GM19455 (cell line): ENCODE measurements at regions not wholly inside any gene's neighbourhood (a gene's known extent, or its start where the extent isn't known, plus 50 kb on each side); places are given as distances from the start of the nearest gene placed in this dataset.
"Not testable (repeated sequence)": the region's sequence is repeated elsewhere in the genome, so short reads cannot be mapped to it uniquely, and the experiment has no call there.

ENCODE experiments used
- ATAC-seq: cut with Tn5 transposase; IDR thresholded peaks from one replicate; pipeline ENCODE4 v1.9.1; 2021; ENCODE audit not compliant: unreplicated experiment

DNA sequence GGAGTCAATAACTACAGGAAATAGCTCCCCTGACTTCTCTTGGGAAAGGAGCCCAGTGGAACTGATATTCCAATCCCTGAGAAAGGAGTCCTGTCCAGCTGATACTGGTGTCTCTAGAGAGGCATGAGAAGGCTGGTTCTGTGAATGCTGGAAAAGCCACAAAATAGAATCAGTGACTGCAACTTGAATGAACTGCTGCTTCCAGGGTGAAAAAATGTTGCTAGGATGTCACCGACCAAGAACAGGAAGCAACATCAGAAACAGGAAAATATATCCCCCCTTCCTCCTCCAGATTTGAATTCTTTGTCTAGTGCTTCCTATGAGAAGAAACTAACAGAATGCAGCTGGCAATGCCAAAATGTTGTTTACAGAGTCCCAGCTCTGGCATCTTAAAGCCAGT is 269.3 kb upstream of the LYPLAL1 start:
- no peak for ATAC-seq

DNA sequence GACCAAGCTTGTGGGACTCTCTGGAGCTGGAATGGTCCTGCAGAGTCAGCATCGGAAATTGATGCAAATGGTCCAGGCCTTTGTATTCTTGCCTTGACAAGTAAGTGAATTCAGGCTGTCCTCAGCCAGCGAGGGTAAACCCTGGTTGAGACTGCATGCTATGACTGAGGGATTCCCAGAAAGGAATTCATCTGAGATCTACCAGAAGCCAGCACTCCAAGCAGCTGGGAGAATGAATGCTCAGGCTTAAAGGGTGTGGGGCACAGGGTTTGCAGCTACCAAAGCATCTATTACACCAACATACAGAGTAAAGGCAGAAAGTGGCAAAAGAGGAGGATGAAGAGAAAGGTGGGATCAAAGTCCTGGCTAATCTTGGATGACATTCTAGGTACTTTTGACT is 257.0 kb upstream of the LYPLAL1 start:
- no peak for ATAC-seq

DNA sequence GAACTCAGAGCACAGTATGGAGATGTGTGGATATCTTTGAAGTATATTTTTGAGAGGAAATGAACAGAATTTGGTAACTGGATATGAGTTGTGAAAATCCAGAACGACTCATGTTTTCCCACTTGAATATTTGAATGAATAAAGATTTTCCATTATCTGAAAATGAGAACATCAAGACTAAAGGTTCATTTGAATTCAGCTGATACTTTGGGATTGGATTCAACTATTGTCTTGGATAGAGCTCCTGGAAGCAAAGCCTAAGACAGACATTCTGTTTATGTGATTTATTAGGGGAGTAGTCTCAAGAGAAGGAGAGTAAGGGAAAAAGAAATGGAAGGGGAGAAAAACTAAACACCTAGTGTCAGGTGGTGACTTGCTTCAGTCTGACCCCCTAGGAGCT is 256.0 kb upstream of the LYPLAL1 start:
- no peak for ATAC-seq

DNA sequence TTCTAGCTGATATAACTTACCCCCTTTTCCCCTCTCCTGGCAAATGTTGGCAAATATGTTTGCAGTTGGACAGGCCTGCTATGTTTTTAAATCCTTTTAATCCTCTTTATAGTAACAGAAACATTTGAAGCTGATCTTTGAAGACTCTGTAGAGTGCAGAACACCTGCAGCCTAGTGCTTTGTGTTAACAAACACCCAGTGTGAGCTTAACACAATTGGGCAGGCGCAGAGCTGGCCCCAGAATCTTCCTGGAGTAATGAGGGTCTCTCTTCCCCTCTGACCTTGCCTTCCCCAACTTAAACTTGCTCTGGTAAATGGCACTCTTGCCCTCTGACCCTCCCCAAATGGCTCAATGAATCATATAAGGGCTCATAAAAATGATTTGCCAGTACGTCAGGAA is 247.9 kb upstream of the LYPLAL1 start:
- ATAC-seq = no peak

DNA sequence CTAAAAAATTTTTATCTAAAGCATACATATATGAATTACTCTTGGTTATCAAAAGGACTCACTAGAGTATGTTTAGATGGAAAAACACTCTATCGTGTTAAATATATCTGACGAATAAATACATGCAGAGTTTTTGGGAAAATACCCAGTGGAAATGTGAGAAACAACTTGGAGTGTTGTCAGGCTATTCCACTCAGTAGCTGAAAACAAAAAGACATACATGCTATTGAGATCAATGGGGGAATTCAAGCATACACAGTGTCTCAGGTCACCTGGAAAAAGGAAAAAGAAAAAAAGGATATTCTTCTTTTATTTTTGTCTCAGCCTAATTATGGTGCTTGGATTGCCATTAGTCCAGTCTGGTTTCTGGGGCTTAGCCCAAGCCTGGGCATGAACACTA is 247.0 kb upstream of the LYPLAL1 start:
- ATAC-seq = no peak

DNA sequence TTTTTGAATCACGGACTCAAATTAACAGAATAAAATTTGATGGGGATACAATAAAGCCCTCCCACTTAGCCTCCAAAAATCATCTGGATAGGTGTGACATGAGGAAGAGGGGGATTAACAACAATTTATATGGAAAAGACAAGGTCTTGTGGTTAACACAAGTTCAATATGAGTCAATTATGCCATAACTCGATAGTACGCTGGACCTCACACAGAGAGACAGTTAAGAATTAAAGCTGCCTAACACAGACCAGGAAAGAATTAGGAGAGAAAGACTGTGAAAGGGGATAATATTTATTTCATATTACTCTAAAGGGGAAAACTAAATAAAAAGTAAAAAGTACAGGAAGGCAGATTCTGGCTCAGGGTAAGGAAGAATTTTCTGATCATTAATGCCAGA is 243.7 kb upstream of the LYPLAL1 start:
- no peak for ATAC-seq

DNA sequence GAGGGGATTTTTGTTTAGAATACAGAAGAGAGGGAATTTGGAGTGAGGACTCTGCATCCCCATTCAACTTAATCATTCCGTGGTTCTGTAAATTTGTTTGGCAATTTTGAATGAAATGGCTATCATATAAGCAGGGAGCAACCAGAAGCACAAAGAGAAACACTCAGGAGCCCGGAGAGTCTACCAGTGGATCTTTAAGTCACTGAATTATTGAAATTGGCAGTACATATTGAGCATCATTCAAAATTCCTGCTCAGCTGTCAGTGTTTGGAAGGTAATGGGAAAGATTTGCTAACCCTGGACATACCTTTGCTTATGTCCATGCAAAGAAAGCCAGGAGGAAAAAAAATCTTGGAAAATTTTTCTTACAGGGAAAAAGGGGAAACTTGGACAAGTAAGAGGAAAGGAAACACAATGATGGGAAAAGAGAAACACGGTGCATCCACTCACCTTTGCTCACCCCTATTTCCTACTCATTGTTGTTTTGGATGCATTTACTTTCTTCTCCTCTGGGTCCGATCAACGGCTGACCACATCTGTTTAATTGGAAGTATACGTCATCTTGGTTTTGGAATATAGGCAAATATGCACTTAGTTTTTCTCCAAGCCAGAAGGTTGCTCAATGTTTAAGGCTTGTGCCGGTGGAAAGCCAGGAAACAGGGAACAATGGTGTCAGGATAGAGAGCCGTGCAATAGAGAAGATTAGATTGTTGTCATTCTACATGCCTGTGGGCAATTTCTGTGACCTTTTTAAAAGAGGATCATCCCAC is 243.0 kb upstream of the LYPLAL1 start:
- no peak for ATAC-seq

DNA sequence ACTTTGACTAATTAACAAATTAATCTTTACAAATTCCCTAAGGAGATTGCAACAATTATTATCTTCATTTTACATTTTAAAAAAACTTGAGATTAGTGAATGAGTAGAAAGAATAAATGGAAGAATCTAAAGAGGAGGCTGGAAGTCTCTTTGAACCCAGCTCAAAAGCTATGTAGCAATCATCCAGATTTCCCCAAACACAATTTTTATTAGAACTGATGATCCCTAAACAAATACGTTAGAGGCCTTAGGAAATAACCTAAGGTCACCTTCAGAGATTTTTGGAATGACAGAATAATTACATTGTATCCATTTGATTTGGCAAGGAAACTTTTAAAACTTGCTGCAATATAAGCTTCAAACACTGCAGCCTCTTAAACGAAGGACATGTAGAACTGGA is 242.4 kb upstream of the LYPLAL1 start:
- no peak for ATAC-seq

DNA sequence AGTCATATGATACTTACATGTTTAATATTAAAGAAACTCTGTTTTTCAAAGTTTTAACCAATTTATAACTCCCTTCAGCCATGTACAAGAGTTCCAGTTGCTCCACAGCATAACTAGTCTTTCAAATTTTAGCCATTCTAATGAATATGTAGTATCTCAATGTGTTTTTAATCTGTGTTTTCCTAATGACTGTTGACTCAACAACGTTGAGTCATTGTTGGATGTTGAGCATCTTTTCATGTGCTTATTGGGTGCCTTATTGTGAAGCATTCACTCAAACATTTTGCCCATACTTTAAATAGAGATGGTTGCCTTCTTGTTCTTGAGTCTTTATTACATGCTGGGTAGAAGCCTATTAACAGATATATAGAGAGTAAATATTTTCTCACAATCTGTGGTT is 240.2 kb upstream of the LYPLAL1 start:
- no peak for ATAC-seq

DNA sequence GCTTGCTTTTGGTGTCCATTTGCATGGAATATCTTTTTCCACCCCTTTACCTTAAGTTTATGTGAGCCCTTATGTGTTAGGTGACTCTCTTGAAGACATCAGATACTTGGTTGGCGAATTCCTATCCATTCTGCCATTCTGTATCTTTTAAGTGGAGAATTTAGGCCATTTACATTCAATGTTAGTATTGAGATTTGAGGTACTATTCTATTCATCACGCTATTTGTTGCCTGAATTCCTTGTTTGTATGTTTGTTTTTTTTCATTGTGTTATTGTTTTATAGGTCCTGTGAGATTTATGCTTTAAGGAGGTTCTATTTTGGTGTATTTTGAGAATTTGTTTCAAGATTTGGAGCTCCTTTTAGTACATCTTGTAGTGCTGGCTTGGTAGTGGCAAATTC is 238.3 kb upstream of the LYPLAL1 start:
- ATAC-seq = not testable (repeated sequence)

DNA sequence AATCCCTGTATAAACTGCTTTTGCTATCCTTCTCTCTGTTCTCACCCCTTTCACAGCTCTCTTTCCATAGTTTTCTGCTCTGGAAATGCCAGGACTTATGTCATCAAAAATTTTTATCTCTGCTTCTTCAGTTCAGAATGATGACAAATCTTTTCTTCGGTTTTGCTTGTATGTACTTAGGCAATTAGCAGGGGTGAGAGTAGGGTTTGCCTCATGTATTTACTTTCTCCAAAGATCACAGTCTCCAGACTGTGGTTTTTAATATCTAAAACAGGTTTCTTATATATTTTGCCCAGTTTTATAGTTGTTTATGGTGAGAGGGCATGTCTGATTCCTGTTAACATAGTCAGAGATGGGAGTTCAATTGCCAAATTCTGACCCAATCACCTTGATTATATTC is 235.4 kb upstream of the LYPLAL1 start:
- no peak for ATAC-seq

DNA sequence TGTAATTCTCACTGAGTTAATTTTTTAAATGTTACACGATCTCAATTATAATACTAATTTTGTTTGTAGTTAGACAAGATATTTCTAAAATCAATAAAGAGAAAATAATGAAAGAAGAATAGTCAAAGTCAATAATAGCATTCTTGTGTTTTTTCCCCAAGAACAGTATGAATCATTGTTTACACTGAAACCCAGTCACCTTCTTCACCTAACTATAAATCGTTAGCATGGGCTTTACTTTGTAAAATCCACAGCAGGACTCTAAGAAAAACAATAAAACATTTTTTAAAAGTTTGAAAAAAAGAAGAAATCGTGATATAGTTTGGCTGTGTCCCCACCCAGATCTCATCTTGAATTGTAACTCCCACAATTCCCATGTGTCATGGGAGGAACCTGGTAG is 234.6 kb upstream of the LYPLAL1 start:
- ATAC-seq = no peak

DNA sequence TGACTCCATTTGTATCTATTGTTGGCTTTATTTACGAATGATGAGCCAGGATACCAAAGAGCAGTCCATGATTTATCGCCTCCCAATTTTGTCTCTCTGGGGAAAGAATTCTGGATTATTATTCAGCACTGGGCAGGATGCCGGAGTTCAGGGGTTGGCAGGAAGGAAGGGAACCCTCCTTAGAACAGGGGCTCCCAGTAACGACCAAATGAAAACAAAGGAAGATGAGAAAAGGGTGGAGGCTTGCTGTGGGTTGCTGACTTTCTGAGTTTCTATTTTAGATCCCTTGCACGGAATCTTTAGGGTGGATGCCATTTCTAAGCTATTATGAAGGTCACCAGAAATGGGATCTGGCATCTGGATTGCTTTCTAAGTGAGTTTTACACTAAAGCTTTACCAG is 231.2 kb upstream of the LYPLAL1 start:
- no peak for ATAC-seq

DNA sequence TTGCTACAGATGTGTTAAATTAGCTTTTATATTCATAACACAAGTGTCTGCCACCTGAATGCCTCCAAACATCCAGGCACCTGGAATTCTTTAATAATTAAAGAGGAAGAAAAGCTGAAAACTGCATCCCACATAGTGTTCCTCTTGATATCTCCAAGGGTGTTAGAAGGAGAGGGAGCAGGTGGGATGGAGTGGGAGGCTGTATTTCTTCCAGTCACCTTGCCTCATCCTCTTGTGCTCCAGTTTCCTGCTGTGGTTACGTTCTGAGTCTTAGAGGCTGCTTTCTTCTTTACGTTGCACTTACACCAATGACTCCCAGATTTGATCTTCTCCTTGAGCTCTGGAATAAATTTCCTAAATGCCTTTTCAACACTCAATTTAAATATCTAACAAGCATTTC is 230.3 kb upstream of the LYPLAL1 start:
- no peak for ATAC-seq

DNA sequence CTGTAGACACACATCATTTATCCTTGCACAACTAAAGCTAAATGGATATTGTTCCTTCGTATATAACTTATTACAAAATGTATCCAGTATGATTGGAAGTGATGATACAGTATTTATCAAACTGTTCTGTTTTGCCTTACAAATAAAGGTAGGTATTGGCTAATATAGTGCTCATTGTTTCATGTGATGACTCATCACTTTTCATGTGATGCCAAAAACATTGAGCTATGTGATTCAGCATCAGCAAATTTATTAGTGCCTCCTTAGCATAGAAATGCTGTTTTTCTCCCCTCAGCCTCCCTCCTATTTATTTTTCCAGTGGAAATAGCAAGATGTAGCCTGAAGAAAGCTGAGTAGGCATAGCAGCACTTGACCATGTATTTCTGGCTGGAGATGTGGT is 228.6 kb upstream of the LYPLAL1 start:
- no peak for ATAC-seq

DNA sequence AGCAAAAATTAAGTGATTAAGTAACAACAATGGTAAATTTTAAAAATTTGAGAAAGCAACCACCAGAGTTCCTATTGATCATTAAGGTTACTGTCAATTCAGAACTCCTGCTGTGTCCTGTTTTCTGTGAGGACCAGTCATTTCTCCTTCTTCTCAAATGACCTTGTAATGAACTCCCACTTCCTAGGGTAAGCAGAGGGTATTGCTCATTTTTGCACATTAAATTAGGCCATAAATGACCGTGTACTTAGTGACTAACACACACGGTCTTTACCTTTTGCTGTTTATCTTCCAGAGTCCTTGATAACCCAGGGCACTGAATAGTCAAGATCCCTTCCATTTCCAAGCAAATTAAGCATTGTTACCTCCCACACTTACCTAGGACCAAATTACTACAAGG is 227.5 kb upstream of the LYPLAL1 start:
- no peak for ATAC-seq

DNA sequence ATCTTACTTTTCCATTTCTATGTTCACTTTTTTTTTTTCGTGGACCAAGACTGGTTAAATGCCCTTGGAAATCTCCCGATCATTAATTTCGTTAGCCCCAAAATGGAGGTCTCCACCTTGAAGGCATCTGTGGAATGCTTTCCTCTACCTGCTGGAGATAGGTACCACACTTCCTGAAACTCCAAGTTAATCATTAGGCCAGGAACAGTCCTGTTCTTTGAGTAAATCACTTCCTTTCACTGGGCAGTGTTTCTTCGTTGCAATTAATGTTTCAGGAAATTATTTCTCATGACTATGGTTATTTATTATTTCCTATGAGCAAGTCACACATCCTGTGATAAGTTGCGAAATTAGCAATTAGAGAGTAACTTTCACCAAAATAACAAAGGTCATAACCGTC is 225.2 kb upstream of the LYPLAL1 start:
- ATAC-seq = no peak

DNA sequence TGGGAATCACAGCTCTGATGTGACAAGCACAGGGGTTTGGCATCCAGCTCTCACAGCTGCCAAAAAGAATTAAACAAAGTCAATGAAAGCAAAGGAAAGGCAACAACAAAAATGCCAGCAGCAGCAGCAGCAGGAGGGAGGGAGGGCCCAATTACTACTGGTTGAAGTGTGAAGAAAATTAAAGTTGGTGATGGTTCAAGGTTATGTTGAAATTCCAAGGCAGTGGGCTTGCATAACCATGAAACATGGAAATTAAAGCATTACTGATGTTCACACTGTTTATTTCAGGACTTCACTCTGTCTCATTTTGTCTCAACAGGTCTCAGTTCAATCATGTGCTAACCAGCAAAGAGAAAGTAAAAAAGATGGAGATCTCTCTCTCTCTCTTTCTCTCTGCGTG is 220.3 kb upstream of the LYPLAL1 start:
- ATAC-seq = no peak

DNA sequence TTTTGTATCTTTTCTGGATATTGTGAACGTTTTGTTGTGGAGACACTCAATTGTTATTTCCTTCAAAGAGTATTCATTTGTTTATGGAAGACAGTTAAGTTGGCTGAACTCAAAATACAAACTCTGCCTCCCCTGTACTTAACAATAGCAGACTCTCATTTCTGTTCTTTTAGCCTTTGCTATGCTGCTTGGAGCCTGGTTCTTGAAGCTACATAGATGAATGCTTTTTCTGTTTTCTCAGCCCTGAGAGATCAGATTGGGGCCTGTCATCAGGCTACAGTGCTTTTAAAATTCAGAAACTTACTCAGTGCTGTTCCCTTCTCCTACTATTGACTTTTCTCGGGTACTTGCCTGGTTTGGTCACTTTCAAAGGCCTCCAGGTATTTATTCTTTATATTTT is 215.7 kb upstream of the LYPLAL1 start:
- ATAC-seq = no peak

DNA sequence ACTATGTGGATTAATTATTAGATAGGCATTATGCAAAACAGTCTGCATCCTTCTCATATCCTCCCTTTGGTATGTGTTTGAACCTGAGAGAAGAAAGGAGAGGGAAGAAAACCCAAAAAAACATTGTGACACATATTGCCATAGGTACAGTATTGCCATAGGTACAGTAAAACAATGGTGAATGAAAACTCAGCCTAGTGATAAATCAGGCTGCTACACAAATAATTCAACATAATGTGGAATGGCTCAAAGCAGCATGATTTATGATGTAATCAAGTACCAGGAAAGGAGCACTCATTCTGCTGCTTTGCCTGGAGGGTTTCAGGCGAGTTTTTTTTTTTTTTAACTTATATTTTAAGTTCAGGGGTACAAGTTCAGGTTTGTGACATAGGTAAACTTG is 213.9 kb upstream of the LYPLAL1 start:
- ATAC-seq = no peak

DNA sequence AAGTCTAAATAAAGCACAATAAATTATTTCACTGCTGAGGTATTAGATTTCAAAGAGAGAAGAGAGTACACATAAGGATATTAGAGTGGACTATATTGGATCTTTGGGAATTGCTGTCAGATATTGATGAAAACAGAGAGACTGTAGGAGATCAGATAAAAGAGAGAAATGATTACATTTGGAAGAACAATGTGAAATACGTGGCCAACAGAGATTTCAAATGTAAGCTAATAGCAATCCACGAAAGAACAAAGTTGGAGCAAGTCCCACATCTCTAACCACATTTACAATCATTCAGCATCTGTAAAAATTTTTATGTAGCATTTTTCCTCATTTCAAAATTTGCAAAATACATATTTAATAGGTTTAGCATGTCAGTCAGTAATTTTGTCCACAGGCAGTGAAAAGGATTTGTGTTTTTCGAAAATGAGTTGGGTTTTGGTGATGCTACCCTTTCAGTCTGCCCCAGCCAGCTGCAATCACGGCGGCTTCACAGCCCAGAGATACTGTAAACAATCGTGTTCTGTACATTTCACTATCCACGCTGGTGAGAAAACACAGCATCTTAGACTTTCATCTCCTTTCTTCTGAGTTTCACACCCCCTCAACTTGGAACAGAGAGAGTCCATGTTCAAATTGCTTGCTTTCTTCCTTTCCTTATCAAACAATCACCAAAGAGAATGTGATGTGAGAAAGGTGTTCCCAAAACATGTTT is 209.1 kb upstream of the LYPLAL1 start:
- no peak for ATAC-seq

DNA sequence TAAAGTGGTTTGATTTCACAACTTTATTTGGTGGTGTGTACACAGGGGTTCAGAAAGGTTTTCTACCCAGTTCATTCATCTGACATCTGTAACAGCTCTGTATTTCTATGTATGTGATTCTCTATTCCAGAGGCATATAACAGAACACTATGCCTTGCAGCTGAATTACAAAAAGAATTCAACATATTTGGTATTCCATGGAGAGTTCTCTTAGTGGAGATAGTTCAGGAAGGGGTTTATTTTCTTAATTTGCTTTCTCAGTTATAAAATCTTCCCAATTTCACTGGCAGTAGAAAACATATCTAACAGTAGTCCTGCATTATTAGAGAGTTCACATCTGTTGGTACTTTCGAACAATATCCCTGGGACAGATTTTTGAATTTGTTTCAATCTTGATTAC is 207.9 kb upstream of the LYPLAL1 start:
- no peak for ATAC-seq

DNA sequence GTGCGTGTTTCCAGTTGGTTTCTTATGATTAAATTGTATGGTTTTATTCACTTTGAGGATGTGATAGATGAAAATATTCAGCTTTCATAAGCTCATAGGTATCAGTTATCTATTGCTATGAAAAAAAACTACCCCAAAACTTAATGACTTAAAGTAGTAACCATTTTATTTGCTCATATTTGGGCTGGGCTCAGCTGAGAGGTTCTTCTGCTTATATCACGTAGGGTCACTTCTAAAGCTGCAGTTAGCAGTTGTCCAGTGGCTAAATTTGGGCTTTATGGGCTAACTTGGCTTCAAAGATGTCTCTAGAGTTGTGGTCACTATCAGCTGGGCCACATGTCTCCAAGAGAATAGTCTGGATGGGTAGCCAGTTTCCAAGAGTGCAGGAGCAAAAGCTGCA is 206.4 kb upstream of the LYPLAL1 start:
- ATAC-seq = no peak
